Breast epithelium (tissue), 3 donors: ENCODE measurements at regions not wholly inside any gene's neighbourhood (a gene's known extent, or its start where the extent isn't known, plus 50 kb on each side); places are given as distances from the start of the nearest gene placed in this dataset.

Source experiments
- CTCF ChIP-seq, 3 donors: fragments of 450-650 bp; IDR thresholded peaks; one replicate each; pipeline ENCODE4 v1.5.1; 2016 to 2017; ENCODE audit warnings: antibody characterized with exemption in 3 of 3, mild to moderate bottlenecking in 3 of 3, moderate library complexity in 3 of 3
- POLR2AphosphoS5 ChIP-seq, 3 donors: sonication (generic); formaldehyde crosslinking; IDR thresholded peaks; one replicate each; pipeline ENCODE4 v1.6.1; 2017; ENCODE audit warnings: antibody characterized with exemption in 3 of 3

GRCh38 chr13:42478531-42479156, 95.3 kb upstream of the TNFSF11 start:
- TF ChIP-seq CTCF (IDR thresholded peaks at IDR 0.05): no peak
- no peak for TF ChIP-seq POLR2AphosphoS5 (IDR thresholded peaks at IDR 0.05)
